ENCODE measurements at regions not wholly inside any gene's neighbourhood (a gene's known extent, or its start where the extent isn't known, plus 50 kb on each side); places are given as distances from the start of the nearest gene placed in this dataset.

- no peaks in the 10 kb centered on the region for H4K20me1 ChIP-seq (ENCODE audit: insufficient read depth)
- H3K27me3 ChIP-seq (ENCODE audit: insufficient read depth, low read depth): peaks cover 8% of the 10 kb centered on the region; the same call in 1 of the 2 replicates
- no peaks in the 10 kb centered on the region for H3K9me2 ChIP-seq (ENCODE audit: insufficient read depth)
- H3K27ac ChIP-seq: no peak overlapping the region
- no peak for DNase-seq
- H3K4me2 ChIP-seq: no peak overlapping the region
- H3K9me3 ChIP-seq (ENCODE audit: insufficient read depth, low read depth): no peaks in the 10 kb centered on the region
- TF ChIP-seq CTCF (conservative IDR thresholded peaks at IDR 0.05): no peak
- no peak for TF ChIP-seq EZH2 (IDR thresholded peaks at IDR 0.05; ENCODE audit: low read depth)
- no peak overlapping the region for H2AFZ ChIP-seq
- no TSS peak for BruUV-seq (replicated peaks)
- no peaks in the 10 kb centered on the region for H3K79me2 ChIP-seq (ENCODE audit: low read depth)
- ChIA-PET POLR2A (ENCODE audit: unreplicated experiment) (interaction anchor here (0.5 kb wide), 1 partner anchor 18 kb away, joined by 5 read pairs; no protein-coding TSS in a partner anchor), CTCF (interaction anchor here (1.3 kb wide), 1 partner anchor 42 kb away, joined by 4 read pairs; no protein-coding TSS in a partner anchor)
- H3K4me1 ChIP-seq (replicated peaks; ENCODE audit: insufficient read depth): no peaks in the 10 kb centered on the region
- no peak overlapping the region for H3K4me3 ChIP-seq
- intact Hi-C loops (cut with micrococcal nuclease; ENCODE audit: unreplicated experiment): loop anchor here (1.0 kb wide), 1 partner anchor 33 kb away; no protein-coding TSS in a partner anchor
- no peaks in the 10 kb centered on the region for H3K36me3 ChIP-seq (ENCODE audit: low read depth)
- no peaks in the 10 kb centered on the region for H3F3A ChIP-seq (ENCODE audit: insufficient read depth, low read depth)
These were observed 227.5 kb downstream of the MTX2 start for GRCh38 chr2:176496761-176497160.

GRCh38 chr2:176500901-176501300 is 231.7 kb downstream of the MTX2 start:
- POLR2A ChIA-PET (ENCODE audit: unreplicated experiment): no interaction called here
- no peak overlapping the region for H2AFZ ChIP-seq

GRCh38 chr2:176501617-176502016 is 232.4 kb downstream of the MTX2 start:
- Histone ChIP-seq H3K4me1 (replicated peaks; ENCODE audit: insufficient read depth) (no peaks in the 10 kb centered on the region), H3K36me3 (ENCODE audit: low read depth) (no peaks in the 10 kb centered on the region), H3K9me2 (ENCODE audit: insufficient read depth) (no peaks in the 10 kb centered on the region), H3K4me2 (no peak overlapping the region), H3K27me3 (ENCODE audit: insufficient read depth, low read depth) (no peaks in the 10 kb centered on the region), H4K20me1 (ENCODE audit: insufficient read depth) (no peaks in the 10 kb centered on the region), H3F3A (ENCODE audit: insufficient read depth, low read depth) (no peaks in the 10 kb centered on the region), H3K9me3 (ENCODE audit: insufficient read depth, low read depth) (no peaks in the 10 kb centered on the region), H3K4me3 (no peak overlapping the region), H2AFZ (no peak overlapping the region), H3K79me2 (ENCODE audit: low read depth) (no peaks in the 10 kb centered on the region), H3K27ac (no peak overlapping the region)
- DNase-seq: no peak
- TF ChIP-seq CTCF (conservative IDR thresholded peaks at IDR 0.05) (no peak), EZH2 (IDR thresholded peaks at IDR 0.05; ENCODE audit: low read depth) (no peak)
- no TSS peak for BruUV-seq (replicated peaks)
- ChIA-PET POLR2A (ENCODE audit: unreplicated experiment) (interaction anchor here (0.6 kb wide), 2 partner anchors 39 to 1587 kb away, joined by 3 to 4 read pairs; no protein-coding TSS in a partner anchor), CTCF (no interaction called here)
- intact Hi-C loops (cut with micrococcal nuclease; ENCODE audit: unreplicated experiment): no loop called here

More at GRCh38 chr2:176500901-176501300, 231.7 kb downstream of the MTX2 start:
- TF ChIP-seq CTCF (conservative IDR thresholded peaks at IDR 0.05) (no peak), EZH2 (IDR thresholded peaks at IDR 0.05; ENCODE audit: low read depth) (no peak)
- intact Hi-C loops (cut with micrococcal nuclease; ENCODE audit: unreplicated experiment): no loop called here
- no peak for DNase-seq
- H3K27ac ChIP-seq: no peak overlapping the region
- no peaks in the 10 kb centered on the region for H3K9me2 ChIP-seq (ENCODE audit: insufficient read depth)
- no TSS peak for BruUV-seq (replicated peaks)
- no peaks in the 10 kb centered on the region for H3F3A ChIP-seq (ENCODE audit: insufficient read depth, low read depth)
- H3K36me3 ChIP-seq (ENCODE audit: low read depth): no peaks in the 10 kb centered on the region
- H3K9me3 ChIP-seq (ENCODE audit: insufficient read depth, low read depth): no peaks in the 10 kb centered on the region
- no peaks in the 10 kb centered on the region for H3K79me2 ChIP-seq (ENCODE audit: low read depth)
- no peaks in the 10 kb centered on the region for H3K4me1 ChIP-seq (replicated peaks; ENCODE audit: insufficient read depth)
- H3K27me3 ChIP-seq (ENCODE audit: insufficient read depth, low read depth): no peaks in the 10 kb centered on the region
- CTCF ChIA-PET: no interaction called here
- no peak overlapping the region for H3K4me2 ChIP-seq
- H4K20me1 ChIP-seq (ENCODE audit: insufficient read depth): no peaks in the 10 kb centered on the region
- no peak overlapping the region for H3K4me3 ChIP-seq

Measured in PC-9 (cell line).